Trophoblast cell (in vitro differentiated cells and primary cell): ENCODE measurements at regions not wholly inside any gene's neighbourhood (a gene's known extent, or its start where the extent isn't known, plus 50 kb on each side); places are given as distances from the start of the nearest gene placed in this dataset.
"Not testable (repeated sequence)": the region's sequence is repeated elsewhere in the genome, so short reads cannot be mapped to it uniquely, and the experiment has no call there.

Experiments
- DNase-seq, 2 donors: peaks; one replicate each; pipeline ENCODE4 v3.0.0-alpha.2; 2016
- H2AFZ ChIP-seq: 2 replicates; pipeline ENCODE4 v1.6.1; 2013; ENCODE audit warnings: low read length, moderate library complexity, mild to moderate bottlenecking; ENCODE audit not compliant: insufficient read depth, poor library complexity
- H2AK5ac ChIP-seq: 2 replicates; pipeline ENCODE4 v1.6.1; 2013; ENCODE audit warnings: mild to moderate bottlenecking, low read length
- H2BK120ac ChIP-seq: 2 replicates; pipeline ENCODE4 v1.6.1; 2013; ENCODE audit warnings: low read length, mild to moderate bottlenecking, moderate library complexity; ENCODE audit not compliant: insufficient read depth, poor library complexity
- H2BK12ac ChIP-seq: 2 replicates; pipeline ENCODE4 v1.6.1; 2013; ENCODE audit warnings: mild to moderate bottlenecking, low read length, moderate library complexity
- H2BK5ac ChIP-seq: 2 replicates; pipeline ENCODE4 v1.6.1; 2013; ENCODE audit warnings: low read length, low read depth, moderate library complexity, mild to moderate bottlenecking; ENCODE audit not compliant: poor library complexity
- H3K14ac ChIP-seq: 2 replicates; pipeline ENCODE4 v1.6.1; 2013; ENCODE audit warnings: mild to moderate bottlenecking, low read length
- H3K18ac ChIP-seq: 2 replicates; pipeline ENCODE4 v1.6.1; 2013; ENCODE audit warnings: mild to moderate bottlenecking, low read length
- H3K23ac ChIP-seq: 2 replicates; pipeline ENCODE4 v1.6.1; 2013; ENCODE audit warnings: low read length
- H3K27ac ChIP-seq: 2 replicates; pipeline ENCODE4 v1.5.1; 2013; ENCODE audit warnings: low read depth, mild to moderate bottlenecking, inconsistent platforms, low read length, moderate library complexity
- H3K27me3 ChIP-seq: 2 replicates; pipeline ENCODE4 v1.6.1; 2013; ENCODE audit warnings: inconsistent platforms, mild to moderate bottlenecking, low read length, moderate library complexity; ENCODE audit not compliant: insufficient read depth
- H3K36me3 ChIP-seq, 2 experiments: 1 replicate in 1 of 2; 2 replicates in 1 of 2; pipeline ENCODE4 v1.6.1; 2013; ENCODE audit warnings: low read length in 2 of 2, mild to moderate bottlenecking in 2 of 2, moderate library complexity in 1 of 2; ENCODE audit not compliant: insufficient read depth in 2 of 2, control insufficient read depth in 1 of 2
- H3K4ac ChIP-seq: 2 replicates; pipeline ENCODE4 v1.6.1; 2013; ENCODE audit warnings: low read depth, mild to moderate bottlenecking, low read length, moderate library complexity
- H3K4me1 ChIP-seq, 2 experiments: 1 replicate in 1 of 2; 2 replicates in 1 of 2; pipeline ENCODE4 v1.6.1; 2013; ENCODE audit warnings: low read length in 2 of 2, mild to moderate bottlenecking in 2 of 2, moderate library complexity in 1 of 2; ENCODE audit not compliant: insufficient read depth in 2 of 2, control insufficient read depth in 1 of 2
- H3K4me2 ChIP-seq: 2 replicates; pipeline ENCODE4 v1.6.1; 2013; ENCODE audit warnings: inconsistent platforms, mild to moderate bottlenecking, low read length, moderate library complexity
- H3K4me3 ChIP-seq: 2 replicates; pipeline ENCODE4 v1.5.1; 2013; ENCODE audit warnings: mild to moderate bottlenecking, low read depth, low read length, inconsistent platforms
- H3K79me1 ChIP-seq: one replicate; pipeline ENCODE4 v1.6.1; 2013; ENCODE audit warnings: low read length
- H3K79me2 ChIP-seq: 2 replicates; pipeline ENCODE4 v1.6.1; 2013; ENCODE audit warnings: low read length, mild to moderate bottlenecking; ENCODE audit not compliant: control insufficient read depth, insufficient read depth, poor library complexity
- H3K9ac ChIP-seq: 2 replicates; pipeline ENCODE4 v1.6.1; 2013; ENCODE audit warnings: mild to moderate bottlenecking, low read length
- H3K9me3 ChIP-seq: 2 replicates; pipeline ENCODE4 v1.6.1; 2013; ENCODE audit warnings: low read depth, mild to moderate bottlenecking, control low read depth, inconsistent platforms, low read length; ENCODE audit not compliant: insufficient read depth
- H4K12ac ChIP-seq: 2 replicates; pipeline ENCODE4 v1.6.1; 2013; ENCODE audit warnings: low read depth, mild to moderate bottlenecking, low read length, moderate library complexity
- H4K8ac ChIP-seq: 2 replicates; pipeline ENCODE4 v1.6.1; 2013; ENCODE audit warnings: low read depth, mild to moderate bottlenecking, low read length, moderate library complexity
- H4K91ac ChIP-seq: one replicate; pipeline ENCODE4 v1.6.1; 2013; ENCODE audit warnings: low read depth, mild to moderate bottlenecking, low read length, moderate library complexity
- WGBS: extraction: QIAGEN DNeasy Blood & Tissue Kit; methylation state at CpG from one replicate; pipeline ENCODE4 v1.1.7; 2013; ENCODE audit warnings: missing lambda C conversion rate; ENCODE audit not compliant: insufficient read length, insufficient coverage; ENCODE audit errors: extremely low coverage; 5-methylcytosine and 5-hydroxymethylcytosine counted together

GRCh38 chr15:22163715-22164114 is 83.4 kb downstream of the OR4M2 start:
- H4K91ac ChIP-seq, H2AFZ ChIP-seq, H3K4me1 ChIP-seq, H3K4me3 ChIP-seq, H3K9me3 ChIP-seq, H3K4ac ChIP-seq, H3K79me1 ChIP-seq, H3K23ac ChIP-seq, H2BK12ac ChIP-seq, H2BK5ac ChIP-seq, H4K8ac ChIP-seq, H3K18ac ChIP-seq, H2BK120ac ChIP-seq, H2AK5ac ChIP-seq, H3K27ac ChIP-seq, H4K12ac ChIP-seq, H3K36me3 ChIP-seq, DNase-seq, H3K27me3 ChIP-seq, H3K9ac ChIP-seq, H3K79me2 ChIP-seq, H3K14ac ChIP-seq, H3K4me2 ChIP-seq: not testable (repeated sequence)
- no CpG with 5 or more reads among the region's 5 CpGs for WGBS

- DNase-seq, H3K79me1 ChIP-seq, H3K27ac ChIP-seq, H3K36me3 ChIP-seq, H3K4me2 ChIP-seq, H3K4me1 ChIP-seq, H2AFZ ChIP-seq, H4K12ac ChIP-seq, H2AK5ac ChIP-seq, H4K91ac ChIP-seq, H2BK120ac ChIP-seq, H3K27me3 ChIP-seq, H3K23ac ChIP-seq, H3K9ac ChIP-seq, H3K14ac ChIP-seq, H3K79me2 ChIP-seq, H2BK12ac ChIP-seq, H3K4me3 ChIP-seq, H3K9me3 ChIP-seq, H3K18ac ChIP-seq, H3K4ac ChIP-seq, H4K8ac ChIP-seq, H2BK5ac ChIP-seq: not testable (repeated sequence)
- no CpG with 5 or more reads among the region's 3 CpGs for WGBS
Measured at GRCh38 chr15:22167521-22167920, 87.2 kb downstream of the OR4M2 start.

GRCh38 chr15:22173029-22173998 is 93.0 kb downstream of the OR4M2 start:
- H3K27me3 ChIP-seq, H2AK5ac ChIP-seq, H3K4me3 ChIP-seq, H4K91ac ChIP-seq, H2AFZ ChIP-seq, H3K23ac ChIP-seq, H3K4me1 ChIP-seq, H2BK12ac ChIP-seq, H3K36me3 ChIP-seq, H3K27ac ChIP-seq, H3K9me3 ChIP-seq, H3K79me2 ChIP-seq, H2BK120ac ChIP-seq, DNase-seq, H4K12ac ChIP-seq, H3K9ac ChIP-seq, H3K4me2 ChIP-seq, H2BK5ac ChIP-seq, H4K8ac ChIP-seq, H3K4ac ChIP-seq, H3K79me1 ChIP-seq, H3K18ac ChIP-seq, H3K14ac ChIP-seq: not testable (repeated sequence)
- WGBS = no CpG with 5 or more reads among the region's 19 CpGs

- not testable (repeated sequence) for H3K23ac ChIP-seq, H4K91ac ChIP-seq, H3K18ac ChIP-seq, H3K36me3 ChIP-seq, H2BK5ac ChIP-seq, H4K8ac ChIP-seq, H3K27me3 ChIP-seq, H3K9me3 ChIP-seq, H3K9ac ChIP-seq, H2BK120ac ChIP-seq, H3K4me3 ChIP-seq, H3K79me1 ChIP-seq, H2BK12ac ChIP-seq, H3K27ac ChIP-seq, H2AFZ ChIP-seq, H3K79me2 ChIP-seq, H3K14ac ChIP-seq, DNase-seq, H3K4me2 ChIP-seq, H3K4ac ChIP-seq, H2AK5ac ChIP-seq, H4K12ac ChIP-seq, H3K4me1 ChIP-seq
- WGBS = no CpG with 5 or more reads among the region's 5 CpGs
Measured at GRCh38 chr15:22174088-22174487, 93.8 kb downstream of the OR4M2 start.
